Thyroid gland (tissue), 4 donors: ENCODE measurements at regions not wholly inside any gene's neighbourhood (a gene's known extent, or its start where the extent isn't known, plus 50 kb on each side); places are given as distances from the start of the nearest gene placed in this dataset.

Source experiments
- CTCF ChIP-seq, 6 experiments: fragments of 200-600 bp in 3 of 6; fragments of 450-650 bp in 3 of 6; sonication (generic) in 3 of 6; IDR thresholded peaks; one replicate each; pipeline ENCODE4 v1.5.1; 2016 to 2019; ENCODE audit warnings: antibody characterized with exemption in 6 of 6, mild to moderate bottlenecking in 2 of 6, inconsistent platforms in 1 of 6, moderate library complexity in 1 of 6
- POLR2A ChIP-seq, 2 donors: fragments of 450-650 bp; IDR thresholded peaks; one replicate each; pipeline ENCODE4 v1.6.1; 2017; ENCODE audit warnings: antibody characterized with exemption in 2 of 2, mild to moderate bottlenecking in 2 of 2, moderate library complexity in 1 of 2

GRCh38 chr4:184898793-184899192 lies 73.0 kb upstream of the ACSL1 start:
- TF ChIP-seq POLR2A (IDR thresholded peaks at IDR 0.05) (no peak), CTCF (IDR thresholded peaks at IDR 0.05) (no peak)
